ENCODE measurements at regions not wholly inside any gene's neighbourhood (a gene's known extent, or its start where the extent isn't known, plus 50 kb on each side); places are given as distances from the start of the nearest gene placed in this dataset.

GRCh38 chr12:34334953-34335743 is 312.9 kb downstream of the ALG10 start:
- H3K36me3 ChIP-seq (ENCODE audit: control insufficient read depth, insufficient read depth, low read length), result no peaks in the 10 kb centered on the region
- H3K4me3 ChIP-seq (ENCODE audit: low read depth, low read length), result no peak overlapping the region
- H3K9ac ChIP-seq (ENCODE audit: low read depth, low read length), result no peak overlapping the region
- no peaks in the 10 kb centered on the region for H3K27me3 ChIP-seq (ENCODE audit: control insufficient read depth, insufficient read depth, low read length)
- H3K9me3 ChIP-seq (ENCODE audit: control insufficient read depth, insufficient read depth, low read length), result peaks cover 10% of the 10 kb centered on the region
- H3K4me1 ChIP-seq (ENCODE audit: control insufficient read depth, insufficient read depth, low read length), result no peaks in the 10 kb centered on the region

GRCh38 chr12:34335819-34336262 is 313.5 kb downstream of the ALG10 start:
- Histone ChIP-seq H3K9me3 (ENCODE audit: control insufficient read depth, insufficient read depth, low read length) (peaks cover 3% of the 10 kb centered on the region), H3K36me3 (ENCODE audit: control insufficient read depth, insufficient read depth, low read length) (no peaks in the 10 kb centered on the region), H3K4me1 (ENCODE audit: control insufficient read depth, insufficient read depth, low read length) (no peaks in the 10 kb centered on the region), H3K27me3 (ENCODE audit: control insufficient read depth, insufficient read depth, low read length) (no peaks in the 10 kb centered on the region), H3K9ac (ENCODE audit: low read depth, low read length) (no peak overlapping the region), H3K4me3 (ENCODE audit: low read depth, low read length) (no peak overlapping the region)

- Histone ChIP-seq H3K36me3 (ENCODE audit: control insufficient read depth, insufficient read depth, low read length) (no peaks in the 10 kb centered on the region), H3K9ac (ENCODE audit: low read depth, low read length) (no peak overlapping the region), H3K9me3 (ENCODE audit: control insufficient read depth, insufficient read depth, low read length) (no peaks in the 10 kb centered on the region), H3K27me3 (ENCODE audit: control insufficient read depth, insufficient read depth, low read length) (no peaks in the 10 kb centered on the region), H3K4me1 (ENCODE audit: control insufficient read depth, insufficient read depth, low read length) (no peaks in the 10 kb centered on the region), H3K4me3 (ENCODE audit: low read depth, low read length) (no peak overlapping the region)
These were observed 314.5 kb downstream of the ALG10 start for GRCh38 chr12:34336619-34337465.

GRCh38 chr12:34338751-34339150 is 316.5 kb downstream of the ALG10 start:
- H3K27me3 ChIP-seq (ENCODE audit: control insufficient read depth, insufficient read depth, low read length), result no peaks in the 10 kb centered on the region
- no peak overlapping the region for H3K4me3 ChIP-seq (ENCODE audit: low read depth, low read length)
- H3K9ac ChIP-seq (ENCODE audit: low read depth, low read length), result no peak overlapping the region
- H3K36me3 ChIP-seq (ENCODE audit: control insufficient read depth, insufficient read depth, low read length), result no peaks in the 10 kb centered on the region
- H3K4me1 ChIP-seq (ENCODE audit: control insufficient read depth, insufficient read depth, low read length), result no peaks in the 10 kb centered on the region
- no peaks in the 10 kb centered on the region for H3K9me3 ChIP-seq (ENCODE audit: control insufficient read depth, insufficient read depth, low read length)

GRCh38 chr12:34339922-34340321 is 317.6 kb downstream of the ALG10 start:
- Histone ChIP-seq H3K36me3 (ENCODE audit: control insufficient read depth, insufficient read depth, low read length) (no peaks in the 10 kb centered on the region), H3K9me3 (ENCODE audit: control insufficient read depth, insufficient read depth, low read length) (no peaks in the 10 kb centered on the region), H3K27me3 (ENCODE audit: control insufficient read depth, insufficient read depth, low read length) (no peaks in the 10 kb centered on the region), H3K9ac (ENCODE audit: low read depth, low read length) (no peak overlapping the region), H3K4me3 (ENCODE audit: low read depth, low read length) (no peak overlapping the region), H3K4me1 (ENCODE audit: control insufficient read depth, insufficient read depth, low read length) (no peaks in the 10 kb centered on the region)

- Histone ChIP-seq H3K27me3 (ENCODE audit: control insufficient read depth, insufficient read depth, low read length) (no peaks in the 10 kb centered on the region), H3K9ac (ENCODE audit: low read depth, low read length) (no peak overlapping the region), H3K36me3 (ENCODE audit: control insufficient read depth, insufficient read depth, low read length) (no peaks in the 10 kb centered on the region), H3K4me3 (ENCODE audit: low read depth, low read length) (no peak overlapping the region), H3K4me1 (ENCODE audit: control insufficient read depth, insufficient read depth, low read length) (no peaks in the 10 kb centered on the region), H3K9me3 (ENCODE audit: control insufficient read depth, insufficient read depth, low read length) (no peaks in the 10 kb centered on the region)
These were observed 318.5 kb downstream of the ALG10 start for GRCh38 chr12:34340534-34341361.

DNA sequence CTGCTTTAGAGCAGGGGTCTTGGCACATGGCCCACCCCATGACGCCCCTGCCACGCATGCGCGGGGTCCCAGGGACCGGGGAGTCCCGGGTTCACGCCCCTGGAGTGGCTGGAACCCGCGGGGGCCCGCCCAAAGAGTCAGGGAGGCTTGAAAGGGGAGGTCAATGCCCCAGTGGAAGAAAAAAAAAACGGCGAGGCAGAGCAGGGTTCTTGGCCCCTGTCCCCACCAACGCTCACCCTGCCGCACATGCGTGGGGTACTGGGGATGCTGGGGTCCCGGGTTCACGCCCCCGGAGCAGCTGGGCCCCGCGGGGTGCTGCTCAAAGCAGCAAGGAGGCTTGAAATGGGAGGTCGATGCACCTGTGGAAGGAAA is 319.1 kb downstream of the ALG10 start:
- Histone ChIP-seq H3K27me3 (ENCODE audit: control insufficient read depth, insufficient read depth, low read length) (no peaks in the 10 kb centered on the region), H3K36me3 (ENCODE audit: control insufficient read depth, insufficient read depth, low read length) (no peaks in the 10 kb centered on the region), H3K4me3 (ENCODE audit: low read depth, low read length) (no peak overlapping the region), H3K9ac (ENCODE audit: low read depth, low read length) (no peak overlapping the region), H3K4me1 (ENCODE audit: control insufficient read depth, insufficient read depth, low read length) (no peaks in the 10 kb centered on the region), H3K9me3 (ENCODE audit: control insufficient read depth, insufficient read depth, low read length) (no peaks in the 10 kb centered on the region)

DNA sequence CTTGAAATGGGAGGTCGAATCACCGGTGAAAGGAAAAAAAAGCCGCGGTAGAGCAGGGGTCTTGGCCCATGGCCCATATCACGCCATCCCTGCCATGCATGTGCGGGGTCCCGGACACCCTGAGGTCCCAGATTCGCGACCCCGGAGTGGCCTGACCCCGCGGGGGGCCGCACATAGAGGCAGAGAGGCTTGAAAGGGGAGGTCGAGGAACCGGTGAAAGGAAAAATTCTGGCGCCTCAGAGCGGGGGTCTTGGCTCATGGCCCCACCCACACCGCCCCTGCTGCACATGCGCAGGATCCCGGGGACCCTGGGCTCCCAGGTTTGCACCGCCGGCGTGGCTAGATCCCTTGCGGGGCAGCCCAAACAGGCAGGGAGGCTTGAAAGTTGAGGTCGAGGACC is 319.8 kb downstream of the ALG10 start:
- Histone ChIP-seq H3K27me3 (ENCODE audit: control insufficient read depth, insufficient read depth, low read length) (no peaks in the 10 kb centered on the region), H3K9ac (ENCODE audit: low read depth, low read length) (no peak overlapping the region), H3K9me3 (ENCODE audit: control insufficient read depth, insufficient read depth, low read length) (no peaks in the 10 kb centered on the region)

DNA sequence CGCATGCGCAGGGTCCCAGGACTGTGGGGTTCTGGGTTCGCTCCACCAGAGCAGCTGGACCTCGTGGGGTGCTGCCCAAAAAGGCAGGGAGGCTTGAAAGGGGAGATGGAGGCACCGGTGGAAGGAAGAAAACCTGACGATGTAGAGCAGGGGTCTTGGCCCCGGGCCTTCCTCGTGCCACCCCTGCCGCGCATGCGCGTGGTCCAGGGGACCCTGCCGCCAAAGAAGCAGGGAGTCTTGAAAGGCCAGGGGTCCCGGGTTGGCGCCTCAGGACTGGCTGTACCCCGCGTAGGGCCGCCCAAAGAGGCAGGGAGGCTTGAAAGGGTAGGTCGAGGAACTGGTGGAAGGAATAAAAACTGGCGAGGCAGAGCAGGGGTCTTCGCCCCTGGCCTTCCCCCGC is 321.0 kb downstream of the ALG10 start:
- H3K9me3 ChIP-seq (ENCODE audit: control insufficient read depth, insufficient read depth, low read length), result no peaks in the 10 kb centered on the region
- H3K4me1 ChIP-seq (ENCODE audit: control insufficient read depth, insufficient read depth, low read length), result no peaks in the 10 kb centered on the region
- no peak overlapping the region for H3K9ac ChIP-seq (ENCODE audit: low read depth, low read length)
- H3K4me3 ChIP-seq (ENCODE audit: low read depth, low read length), result no peak overlapping the region
- H3K27me3 ChIP-seq (ENCODE audit: control insufficient read depth, insufficient read depth, low read length), result no peaks in the 10 kb centered on the region
- no peaks in the 10 kb centered on the region for H3K36me3 ChIP-seq (ENCODE audit: control insufficient read depth, insufficient read depth, low read length)

More for the DNA sequence above, 319.8 kb downstream of the ALG10 start:
- Histone ChIP-seq H3K4me1 (ENCODE audit: control insufficient read depth, insufficient read depth, low read length) (no peaks in the 10 kb centered on the region), H3K36me3 (ENCODE audit: control insufficient read depth, insufficient read depth, low read length) (no peaks in the 10 kb centered on the region), H3K4me3 (ENCODE audit: low read depth, low read length) (no peak overlapping the region)

GRCh38 chr12:34343766-34344165 is 321.5 kb downstream of the ALG10 start:
- H3K9ac ChIP-seq (ENCODE audit: low read depth, low read length), result no peak overlapping the region
- no peaks in the 10 kb centered on the region for H3K36me3 ChIP-seq (ENCODE audit: control insufficient read depth, insufficient read depth, low read length)
- no peaks in the 10 kb centered on the region for H3K4me1 ChIP-seq (ENCODE audit: control insufficient read depth, insufficient read depth, low read length)
- H3K9me3 ChIP-seq (ENCODE audit: control insufficient read depth, insufficient read depth, low read length), result no peaks in the 10 kb centered on the region
- no peak overlapping the region for H3K4me3 ChIP-seq (ENCODE audit: low read depth, low read length)
- no peaks in the 10 kb centered on the region for H3K27me3 ChIP-seq (ENCODE audit: control insufficient read depth, insufficient read depth, low read length)

- no peaks in the 10 kb centered on the region for H3K36me3 ChIP-seq (ENCODE audit: control insufficient read depth, insufficient read depth, low read length)
- H3K9me3 ChIP-seq (ENCODE audit: control insufficient read depth, insufficient read depth, low read length), result no peaks in the 10 kb centered on the region
- no peak overlapping the region for H3K4me3 ChIP-seq (ENCODE audit: low read depth, low read length)
- no peak overlapping the region for H3K9ac ChIP-seq (ENCODE audit: low read depth, low read length)
- H3K27me3 ChIP-seq (ENCODE audit: control insufficient read depth, insufficient read depth, low read length), result no peaks in the 10 kb centered on the region
- no peaks in the 10 kb centered on the region for H3K4me1 ChIP-seq (ENCODE audit: control insufficient read depth, insufficient read depth, low read length)
These were observed 322.7 kb downstream of the ALG10 start for GRCh38 chr12:34344851-34345522.

Data from iPS-15b (cell line).